ENCODE measurements at regions not wholly inside any gene's neighbourhood (a gene's known extent, or its start where the extent isn't known, plus 50 kb on each side); places are given as distances from the start of the nearest gene placed in this dataset.
"Not testable (repeated sequence)": the region's sequence is repeated elsewhere in the genome, so short reads cannot be mapped to it uniquely, and the experiment has no call there.

DNA sequence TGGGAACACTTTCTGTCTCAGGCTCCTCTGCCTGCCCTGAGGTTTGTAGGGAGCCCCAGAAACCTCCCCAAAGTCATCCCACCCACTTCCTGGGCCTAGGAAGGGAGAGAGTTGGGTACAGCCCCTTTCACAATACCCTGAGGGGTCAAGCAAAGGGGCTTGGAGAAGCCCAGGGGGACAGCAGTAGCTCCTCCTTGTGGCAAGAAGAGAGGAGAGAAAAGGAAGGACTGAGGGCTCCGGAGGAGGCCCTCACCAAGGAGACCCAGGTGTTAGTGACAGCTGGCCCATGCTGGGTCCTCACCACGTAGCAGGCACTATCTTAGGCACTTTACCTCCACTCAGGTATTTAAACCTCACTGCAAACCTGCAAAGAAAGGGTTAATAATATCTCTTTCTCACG is 112.8 kb downstream of the IRX5 start:
- DNase-seq, result no peak

DNA sequence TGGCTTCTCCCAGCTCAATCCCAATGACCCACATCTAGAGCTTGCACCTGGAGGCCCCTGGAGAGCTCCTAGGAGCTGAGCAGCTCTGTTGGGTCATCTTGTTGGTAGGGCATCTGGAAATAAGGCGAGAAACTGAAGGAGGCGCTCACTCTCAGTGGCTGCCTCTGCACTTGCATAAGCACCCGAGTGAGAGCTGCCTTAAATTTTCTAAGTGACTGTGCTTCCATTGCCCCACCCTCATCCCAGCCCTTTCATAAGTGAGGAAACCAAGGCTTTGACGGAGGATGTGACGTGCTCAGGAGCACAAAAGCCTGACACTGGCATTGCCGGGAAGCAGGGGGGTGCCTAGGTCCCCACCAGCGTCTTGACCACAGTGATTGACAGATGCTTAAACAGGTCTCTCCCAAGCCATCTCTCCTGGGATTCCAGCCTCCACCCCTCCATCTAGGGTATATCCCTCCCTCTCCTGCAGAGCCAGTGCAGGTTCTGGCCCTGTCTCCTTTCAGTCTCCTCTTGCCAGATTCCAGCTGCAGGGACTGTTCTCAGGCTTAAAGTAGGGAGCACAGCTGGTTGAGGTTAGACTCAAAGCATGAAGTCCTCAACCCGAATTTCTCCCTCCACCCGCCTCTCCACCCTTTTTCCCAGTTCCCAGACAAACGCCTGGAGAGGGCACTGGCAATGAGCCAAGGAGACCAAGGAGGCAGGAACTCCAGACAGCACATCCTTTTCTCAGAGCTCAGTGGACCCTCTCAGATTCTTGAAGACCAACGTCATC is 113.7 kb downstream of the IRX5 start:
- no peak for DNase-seq

- no peak for DNase-seq
Measured at GRCh38 chr16:55045329-55045728, 114.7 kb downstream of the IRX5 start.

DNA sequence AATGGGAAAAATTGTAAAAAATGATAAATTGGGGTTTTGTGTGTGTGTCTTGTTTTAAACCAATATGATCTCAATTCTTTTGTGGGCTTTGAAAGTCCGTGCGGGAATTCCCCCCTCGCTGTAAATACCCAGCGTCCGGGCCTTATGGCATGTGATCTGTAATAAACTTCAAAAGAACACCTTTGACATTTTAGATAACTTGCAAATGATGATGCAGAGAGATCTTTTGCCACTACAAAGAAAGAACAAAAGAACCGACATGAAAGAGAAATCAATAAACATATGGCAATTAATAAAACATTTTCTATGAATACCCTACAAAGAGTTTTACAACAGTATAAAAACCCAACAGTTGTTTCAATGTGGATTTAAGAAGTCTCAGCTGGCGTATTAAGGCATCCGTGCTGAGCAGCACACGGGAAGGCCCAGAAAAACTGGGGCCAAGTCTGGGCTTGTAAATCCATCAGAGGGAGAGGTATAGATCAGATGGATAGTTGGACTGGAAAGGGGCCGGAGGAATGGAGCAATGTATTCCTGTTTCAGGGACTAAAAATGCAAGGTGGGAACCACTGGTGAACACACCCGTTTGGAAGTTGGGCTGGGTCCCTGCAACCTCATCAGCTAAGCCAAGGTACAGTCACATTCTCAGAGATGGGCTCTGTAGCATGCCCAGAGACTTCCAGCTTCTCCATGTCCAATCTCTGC is 115.2 kb downstream of the IRX5 start:
- DNase-seq, result no peak

DNA sequence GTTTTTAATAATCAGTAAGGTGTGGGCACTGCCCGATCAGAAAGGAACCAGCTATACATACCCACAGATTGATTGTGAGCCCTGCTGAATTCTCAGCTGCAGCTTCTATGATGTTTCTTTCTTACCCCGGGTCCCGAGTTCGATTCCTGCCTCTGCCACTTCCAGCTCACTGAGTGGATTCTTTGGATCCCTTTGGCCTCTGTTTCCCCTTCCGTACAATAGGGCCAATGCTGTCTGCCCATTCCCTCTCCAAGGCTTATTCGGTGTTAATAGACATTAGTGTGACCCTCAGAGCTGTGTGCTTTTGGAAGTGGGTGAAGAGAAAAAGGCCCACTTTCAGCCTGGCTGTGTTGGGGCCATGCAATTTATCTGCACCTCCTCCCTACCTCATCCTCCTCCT is 115.8 kb downstream of the IRX5 start:
- no peak for DNase-seq

DNA sequence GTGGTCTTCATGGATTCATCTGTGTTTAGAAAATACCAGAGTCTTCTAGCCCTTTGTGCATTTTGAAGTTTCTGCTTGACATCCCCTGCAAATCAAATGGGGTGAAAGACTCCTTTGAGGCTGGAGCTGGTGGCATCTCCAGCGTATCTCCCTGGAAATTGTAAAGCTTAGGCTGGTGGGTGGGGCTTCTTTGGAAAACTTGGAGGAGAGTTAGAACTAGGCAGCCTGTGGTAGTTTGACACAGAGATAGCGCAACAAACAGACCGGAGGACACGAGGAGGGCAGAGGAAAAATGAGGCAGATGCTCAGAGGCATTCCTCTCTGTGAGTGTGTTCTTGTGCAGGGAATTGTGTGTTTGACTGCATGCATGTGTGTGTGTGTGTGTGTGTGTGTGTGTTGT is 116.3 kb downstream of the IRX5 start:
- DNase-seq, result no peak

DNA sequence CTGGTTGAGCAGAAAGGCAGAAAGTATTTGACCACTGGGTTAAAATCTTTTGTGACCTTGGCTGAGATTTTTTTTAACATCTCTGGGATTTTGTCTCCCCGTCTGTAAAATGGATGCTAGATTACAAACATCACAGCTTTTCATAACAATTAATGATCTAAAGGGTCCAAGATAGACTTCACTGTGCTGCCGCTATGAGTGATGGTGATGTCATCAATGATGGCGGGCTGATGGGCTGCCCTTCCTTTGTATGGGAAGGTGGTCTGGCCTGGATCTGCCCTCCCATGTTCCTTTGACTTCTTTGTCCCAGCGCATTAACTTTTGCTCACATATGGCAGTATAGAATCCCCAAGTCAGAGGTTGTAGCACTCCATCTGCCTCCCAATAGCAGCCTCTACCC is 116.7 kb downstream of the IRX5 start:
- DNase-seq, result no peak

- DNase-seq, result no peak
Measured at GRCh38 chr16:55047903-55048497, 117.3 kb downstream of the IRX5 start.

- no peak for DNase-seq
Measured at GRCh38 chr16:55048745-55049144, 118.1 kb downstream of the IRX5 start.

GRCh38 chr16:55051571-55052347 is 121.1 kb downstream of the IRX5 start:
- no peak for DNase-seq

- DNase-seq, result no peak
Measured at GRCh38 chr16:55052348-55052734, 121.7 kb downstream of the IRX5 start.

GRCh38 chr16:55052741-55053415 is 122.2 kb downstream of the IRX5 start:
- DNase-seq, result no peak

DNA sequence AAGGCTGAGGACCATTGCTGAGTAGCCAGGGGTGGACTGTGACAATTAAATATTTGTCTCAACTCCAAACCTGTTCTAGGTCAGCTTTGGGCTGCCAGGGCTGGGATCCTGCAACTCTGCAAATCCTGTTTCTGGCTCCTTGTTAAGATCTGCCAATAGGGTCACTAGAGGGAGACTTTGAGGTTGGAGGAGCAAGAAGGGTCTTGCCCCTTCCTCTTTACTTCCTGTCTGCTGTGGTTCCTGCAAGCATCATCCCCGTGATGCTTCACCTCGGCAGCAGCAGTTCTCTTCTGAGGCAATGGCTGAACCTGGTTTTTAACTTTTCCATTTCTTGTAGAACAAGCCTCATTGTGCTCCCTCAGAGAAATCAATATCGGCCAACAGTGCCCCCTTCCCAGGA is 124.6 kb downstream of the IRX5 start:
- no peak for DNase-seq

DNA sequence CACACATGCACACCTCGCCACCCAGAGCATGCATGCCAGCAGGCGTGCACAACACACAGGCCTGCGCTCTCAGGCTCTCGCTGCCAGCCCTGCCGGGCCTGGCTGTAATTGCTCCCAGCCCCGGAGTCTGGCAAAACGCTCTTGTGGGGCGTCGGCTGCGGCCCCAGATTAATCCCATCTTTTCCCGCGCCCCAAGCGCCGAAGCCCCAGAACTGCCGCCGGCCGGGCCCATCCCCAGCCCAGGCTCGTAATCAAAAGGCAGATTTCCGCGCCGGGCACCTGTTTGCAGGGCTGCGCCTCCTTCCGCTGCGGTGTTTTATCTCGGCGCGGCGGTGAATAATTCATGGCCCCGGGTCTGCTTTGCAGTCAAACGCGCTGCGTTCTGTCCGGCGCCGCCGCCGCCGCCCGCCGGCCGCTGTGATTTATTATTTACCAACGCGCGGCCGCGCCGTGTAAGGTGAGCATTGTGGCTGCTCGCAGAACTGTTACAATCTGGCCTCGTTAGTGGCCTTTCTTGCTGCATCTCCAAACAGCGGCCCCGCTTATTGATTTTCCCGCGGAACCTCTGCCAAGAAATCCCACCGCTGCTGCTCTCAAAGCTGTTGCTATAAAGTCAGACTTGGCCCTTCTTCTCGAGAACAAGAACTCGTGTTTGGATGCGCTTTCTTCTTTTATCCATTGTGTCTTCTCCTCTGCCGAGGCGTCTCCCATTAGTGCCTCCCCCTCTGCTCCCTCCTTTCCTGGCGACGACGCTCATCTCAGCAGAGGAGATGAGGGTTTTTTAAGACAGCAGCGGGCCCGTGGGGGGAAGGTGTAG is 126.1 kb downstream of the IRX5 start:
- DNase-seq, result no peak

DNA sequence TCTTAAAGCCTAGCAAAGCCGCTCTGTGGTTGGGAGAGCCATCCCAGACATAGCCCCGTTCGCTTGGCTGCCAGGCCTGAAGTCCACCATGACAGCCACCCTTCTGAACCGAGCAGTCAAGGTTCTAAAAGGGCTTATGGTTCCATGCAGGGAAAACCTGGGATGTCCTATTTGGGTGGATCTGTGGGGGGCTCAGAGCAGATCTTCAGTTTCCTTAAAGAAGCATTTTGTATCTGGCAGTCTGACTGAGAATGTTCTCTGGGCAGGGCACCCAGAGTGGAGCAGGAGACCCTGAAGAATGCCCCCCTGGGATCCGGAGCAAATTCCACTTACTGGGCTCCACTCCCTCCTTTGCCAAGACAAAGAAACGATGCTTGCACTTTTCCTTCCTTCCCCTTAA is 127.2 kb downstream of the IRX5 start:
- DNase-seq, result no peak

GRCh38 chr16:55058576-55058975 is 127.9 kb downstream of the IRX5 start:
- no peak for DNase-seq

GRCh38 chr16:55059146-55059545 is 128.5 kb downstream of the IRX5 start:
- no peak for DNase-seq

DNA sequence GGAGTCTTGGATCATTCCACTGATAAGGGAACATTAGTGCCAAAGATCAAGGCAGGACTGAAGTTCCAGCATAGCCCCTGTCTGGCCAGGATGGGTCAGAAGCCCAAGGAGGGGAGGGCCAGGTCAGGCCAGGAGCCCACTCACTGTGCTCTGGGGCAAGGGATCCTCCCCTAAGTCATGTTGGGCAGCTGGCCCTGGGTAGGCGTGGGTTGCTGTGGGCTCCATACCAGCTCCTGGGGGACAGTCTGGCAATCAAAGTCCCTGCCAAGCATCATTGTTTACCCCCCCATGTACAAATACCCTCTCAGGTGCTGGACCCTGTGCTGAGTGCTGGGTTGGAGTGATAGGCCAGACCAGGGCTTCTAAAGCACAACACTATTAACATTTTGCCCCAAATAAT is 130.5 kb downstream of the IRX5 start:
- no peak for DNase-seq

- DNase-seq, result no peak
Measured at GRCh38 chr16:55062442-55062841, 131.8 kb downstream of the IRX5 start.

DNA sequence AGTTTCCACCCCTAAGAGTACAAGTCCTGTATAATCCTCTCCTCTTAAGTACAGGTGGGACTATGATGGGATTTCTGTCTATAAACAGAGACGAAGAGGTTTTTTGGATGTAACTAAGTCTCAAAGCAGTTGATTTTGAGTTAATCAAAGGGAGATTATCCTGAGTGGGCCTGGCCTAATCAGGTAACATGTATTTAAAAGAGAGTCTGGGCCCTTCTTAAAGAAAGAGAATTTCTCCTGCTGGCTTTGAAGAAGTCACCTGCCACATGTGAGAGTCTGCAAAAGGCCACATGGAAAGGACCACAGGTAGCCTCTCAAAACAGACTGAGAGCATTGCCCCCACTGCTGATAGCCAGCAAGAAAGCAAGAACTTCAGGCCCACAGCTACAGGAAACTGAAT is 142.3 kb downstream of the IRX5 start:
- DNase-seq, result no peak

DNA sequence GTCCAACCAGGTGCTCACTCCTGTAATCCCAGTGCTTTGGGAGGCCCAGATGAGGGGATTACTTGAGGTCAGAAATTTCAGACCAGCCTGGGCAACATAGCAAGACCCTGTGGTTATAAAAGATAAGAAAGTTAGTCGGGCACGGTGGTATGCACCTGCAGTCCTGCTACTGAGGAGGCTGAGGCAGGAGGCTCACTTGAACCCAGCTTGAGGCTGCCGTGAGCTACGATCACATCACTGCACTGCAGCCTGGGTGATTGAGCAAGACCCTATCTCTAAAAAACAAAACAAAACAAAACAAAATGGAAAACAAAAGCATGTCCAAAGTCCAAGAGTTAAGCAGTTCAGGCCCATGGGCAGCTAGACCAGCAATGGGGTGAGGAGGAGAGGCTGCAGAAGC is 143.2 kb downstream of the IRX5 start:
- no peak for DNase-seq

- not testable (repeated sequence) for DNase-seq
Measured at GRCh38 chr16:55075208-55075607, 144.5 kb downstream of the IRX5 start.

All from CD4-positive, alpha-beta T cell treated with Interleukin-10 for 1 hour (primary cell).